ENCODE measurements at regions not wholly inside any gene's neighbourhood (a gene's known extent, or its start where the extent isn't known, plus 50 kb on each side); places are given as distances from the start of the nearest gene placed in this dataset.

DNA sequence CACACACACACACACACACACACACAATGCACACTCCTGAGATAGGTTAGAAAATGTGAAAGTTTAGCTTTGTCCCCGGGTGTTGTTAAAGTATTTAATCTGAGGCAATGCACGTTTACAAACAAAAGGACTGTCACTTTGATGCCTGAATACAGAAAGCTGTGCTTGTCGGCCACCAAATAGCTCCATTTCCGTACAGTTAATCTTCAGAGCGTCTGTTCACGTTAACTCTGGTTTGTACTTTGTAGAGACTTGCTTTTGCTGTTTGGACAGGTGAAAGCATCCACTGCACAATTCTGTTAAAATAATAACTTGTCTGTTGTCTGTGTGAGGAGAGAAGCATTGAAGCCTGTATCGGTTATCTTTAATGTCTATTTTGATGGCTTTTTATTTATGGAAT is 267.8 kb downstream of the FGF9 start (continued):
- no peak for TF ChIP-seq KDM1A (IDR thresholded peaks at IDR 0.05; ENCODE audit: borderline replicate concordance, low read length)
- no peak for TF ChIP-seq EGR1 (IDR thresholded peaks at IDR 0.05; ENCODE audit: borderline replicate concordance, low read depth, low read length)
- no peak for TF ChIP-seq HDAC6 (IDR thresholded peaks at IDR 0.05; ENCODE audit: low read depth, low read length)
